HepG2 (cell line): ENCODE measurements at regions not wholly inside any gene's neighbourhood (a gene's known extent, or its start where the extent isn't known, plus 50 kb on each side); places are given as distances from the start of the nearest gene placed in this dataset.

Experiments used
- ATAC-seq: fragments of 200-7000 bp; cut with Tn5 transposase; 3 replicates; pipeline ENCODE4 v1.9.1; 2020; ENCODE audit warnings: mild to moderate bottlenecking, moderate library complexity
- BruUV-seq: library from RNA; stranded (reverse); fragments of 400-500 nt; replicated peaks from 2 replicates; lab custom pipeline; 2021; lab: Mats Ljungman, UMichigan
- CTCF ChIA-PET: fragments of 300-600 bp; formaldehyde crosslinking; extraction: SDS; loops from one replicate; lab custom pipeline; 2021; ENCODE audit warnings: low total read pairs, inconsistent platforms, low intra/inter-chr PET ratio; lab: Yijun Ruan, JAX
- POLR2A ChIA-PET: fragments of 350-600 bp; sonication (Branson Sonifier 250); formaldehyde crosslinking; loops from one replicate; lab custom pipeline; 2020; ENCODE audit warnings: antibody characterized with exemption, inconsistent platforms; lab: Yijun Ruan, JAX
- DNase-seq: peaks from one replicate; pipeline ENCODE4 v3.0.0-alpha.2; 2015; ENCODE audit warnings: low spot score
- FAIRE-seq: peaks from 3 replicates; lab custom pipeline; 2011; peaks lifted over from hg19 to GRCh38; lab: Jason Lieb, UNC
- H2AFZ ChIP-seq: one replicate; pipeline ENCODE4 v1.6.1; 2011; ENCODE audit warnings: low read length, inconsistent platforms
- H3K27ac ChIP-seq: fragments of 300-600 bp; 3 replicates; pipeline ENCODE4 v1.8.0; 2011; ENCODE audit warnings: mixed run types, mild to moderate bottlenecking, mixed read lengths, low read length, inconsistent platforms; ENCODE audit not compliant: insufficient read depth; ENCODE audit errors: extremely low read length
- H3K27me3 ChIP-seq, 2 experiments: fragments of 200-600 bp in 1 of 2; 2 replicates in 1 of 2; 3 replicates in 1 of 2; pipeline versions ENCODE4 v1.6.0 to v1.8.0; 2011; ENCODE audit warnings: low read length in 2 of 2, mild to moderate bottlenecking in 2 of 2, moderate library complexity in 2 of 2, inconsistent platforms in 1 of 2; ENCODE audit not compliant: insufficient read depth in 2 of 2, control insufficient read depth in 1 of 2
- H3K36me3 ChIP-seq, 2 experiments: fragments of 200-600 bp in 1 of 2; replicated peaks in 1 of 2; 2 replicates in 1 of 2; 3 replicates in 1 of 2; pipeline versions ENCODE4 v1.5.1 to v1.8.0; 2011; ENCODE audit warnings: low read length in 2 of 2, inconsistent platforms in 1 of 2; ENCODE audit not compliant: insufficient read depth in 2 of 2, control insufficient read depth in 1 of 2
- H3K4me1 ChIP-seq: 2 replicates; pipeline ENCODE4 v1.5.1; 2012; ENCODE audit warnings: low read length, inconsistent platforms; ENCODE audit not compliant: insufficient read depth
- H3K4me2 ChIP-seq: 2 replicates; pipeline ENCODE4 v1.6.0; 2011; ENCODE audit warnings: low read depth, low read length, inconsistent platforms
- H3K4me3 ChIP-seq, 3 experiments: fragments of 200-600 bp in 1 of 3; sonication (generic), shearing (Covaris generic) in 1 of 3; replicated peaks in 1 of 3; 2 replicates each; pipeline ENCODE4 v1.5.1; 2011 to 2016; ENCODE audit warnings: low read length in 3 of 3, inconsistent platforms in 2 of 3, low read depth in 2 of 3, mild to moderate bottlenecking in 2 of 3, control low read depth in 1 of 3, mixed read lengths in 1 of 3; ENCODE audit not compliant: insufficient read depth in 1 of 3
- H3K79me2 ChIP-seq: one replicate; pipeline ENCODE4 v1.6.1; 2011; ENCODE audit warnings: low read length, inconsistent platforms; ENCODE audit not compliant: insufficient read depth
- H3K9ac ChIP-seq: 2 replicates; pipeline ENCODE4 v1.6.0; 2011; ENCODE audit warnings: mild to moderate bottlenecking, low read depth, low read length, inconsistent platforms; ENCODE audit not compliant: insufficient read depth
- H3K9me3 ChIP-seq: 2 replicates; pipeline ENCODE4 v1.5.1; 2012; ENCODE audit warnings: mild to moderate bottlenecking, low read length
- H4K20me1 ChIP-seq: 2 replicates; pipeline ENCODE4 v1.6.0; 2011; ENCODE audit warnings: inconsistent platforms, mild to moderate bottlenecking, low read length, moderate library complexity; ENCODE audit not compliant: insufficient read depth
- ARID4A ChIP-seq: sonication (generic); formaldehyde crosslinking; IDR thresholded peaks from 2 replicates; pipeline ENCODE4 v1.5.0; 2020; ENCODE audit warnings: mild to moderate bottlenecking, missing genetic modification reagents, borderline replicate concordance
- ATF4 ChIP-seq, 2 experiments: fragments of 450-650 bp in 1 of 2; sonication (generic) in 1 of 2; formaldehyde crosslinking; IDR thresholded peaks; 2 replicates each; pipeline versions ENCODE4 v1.5.0 to v1.8.0; 2020 to 2022; ENCODE audit warnings: mild to moderate bottlenecking in 1 of 2, missing genetic modification reagents in 1 of 2
- CENPX ChIP-seq: sonication (generic); formaldehyde crosslinking; IDR thresholded peaks from 2 replicates; pipeline ENCODE4 v1.9.0; 2021; ENCODE audit warnings: mild to moderate bottlenecking, missing genetic modification reagents, moderate library complexity
- KMT2A ChIP-seq: sonication (generic); formaldehyde crosslinking; IDR thresholded peaks from 2 replicates; pipeline ENCODE4 v1.4.0; 2020; ENCODE audit warnings: missing genetic modification reagents
- MYC ChIP-seq: sonication (generic); formaldehyde crosslinking; IDR thresholded peaks from 2 replicates; pipeline ENCODE4 v1.9.0; 2021; ENCODE audit warnings: missing genetic modification reagents, borderline replicate concordance
- PLRG1 ChIP-seq: fragments of 450-650 bp; conservative IDR thresholded peaks from 2 replicates; pipeline ENCODE4 v1.6.1; 2016
- RFXANK ChIP-seq: IDR thresholded peaks from 2 replicates; pipeline ENCODE4 v1.6.1; 2016
- RXRA ChIP-seq: sonication (generic); formaldehyde crosslinking; IDR thresholded peaks from 2 replicates; pipeline ENCODE4 v1.5.1; 2020; ENCODE audit warnings: missing genetic modification reagents
- SOX5 ChIP-seq: IDR thresholded peaks from 2 replicates; pipeline ENCODE4 v1.6.1; 2016; ENCODE audit warnings: borderline replicate concordance
- SRSF4 ChIP-seq: fragments of 200-400 bp; formaldehyde crosslinking; IDR thresholded peaks from one replicate; pipeline ENCODE4 v1.6.1; 2018; ENCODE audit warnings: mild to moderate bottlenecking, low read depth, low read length, moderate library complexity; ENCODE audit not compliant: poor library complexity, severe bottlenecking
- TCF7L2 ChIP-seq: IDR thresholded peaks from 2 replicates; pipeline ENCODE4 v1.6.1; 2011; ENCODE audit warnings: mild to moderate bottlenecking, low read depth, low read length, moderate library complexity
- YEATS2 ChIP-seq: sonication (generic); formaldehyde crosslinking; IDR thresholded peaks from 2 replicates; pipeline ENCODE4 v1.4.0; 2020; ENCODE audit warnings: missing genetic modification reagents, borderline replicate concordance
- ZFP41 ChIP-seq: sonication (generic); formaldehyde crosslinking; IDR thresholded peaks from 2 replicates; pipeline ENCODE4 v1.4.0; 2020; ENCODE audit warnings: mild to moderate bottlenecking, missing genetic modification reagents, borderline replicate concordance
- ZNF446 ChIP-seq: sonication (generic); formaldehyde crosslinking; IDR thresholded peaks from 2 replicates; pipeline ENCODE4 v1.5.0; 2020; ENCODE audit warnings: mild to moderate bottlenecking, missing genetic modification reagents
- WGBS: methylation state at CpG from one replicate; pipeline ENCODE4 v1.1.6; 2017; ENCODE audit warnings: low lambda C conversion rate; 5-methylcytosine and 5-hydroxymethylcytosine counted together
- in situ Hi-C: cut with HindIII; loops from 2 replicates; pipeline ENCODE4 v1.10.0; 2017; ENCODE audit warnings: low pct_unique_long_range_greater_than_20kb; ENCODE audit not compliant: extremely low pct_ligation_motif_present
- intact Hi-C: fragments of 100-400 bp; cut with micrococcal nuclease; formaldehyde crosslinking; loops from one replicate; pipeline ENCODE4 v1.10.0; 2022; ENCODE audit not compliant: unreplicated experiment

GRCh38 chr3:152976239-152976638, 141.3 kb downstream of the P2RY1 start:
- Histone ChIP-seq H4K20me1 (no peaks in the 10 kb centered on the region), H3K4me1 (no peaks in the 10 kb centered on the region), H3K27ac (no peak overlapping the region), H3K9ac (no peak overlapping the region), H2AFZ (no peak overlapping the region), H3K27me3 (no peaks in the 10 kb centered on the region), H3K4me2 (no peak overlapping the region), H3K9me3 (no peaks in the 10 kb centered on the region), H3K79me2 (no peaks in the 10 kb centered on the region), H3K36me3 (no peaks in the 10 kb centered on the region), H3K4me3 (no peak overlapping the region)
- WGBS: 2% methylated on average over 2 of the region's 2 CpGs
- no peak for DNase-seq
- TF ChIP-seq ZNF446 (CRISPR knock-in tag): no peak
- TF ChIP-seq SRSF4: no peak
- TF ChIP-seq ATF4 (CRISPR knock-in tag; IDR thresholded peaks at IDR 0.05): no peak
- no peak for TF ChIP-seq RFXANK (CRISPR knock-in tag)
- ChIA-PET POLR2A (no interaction called here), CTCF (no interaction called here)
- in situ Hi-C loops (no loop called here), intact Hi-C loops (no loop called here)
- BruUV-seq: no TSS peak
- no peak for FAIRE-seq
- no peak for ATAC-seq

GRCh38 chr3:152977366-152977765, 142.4 kb downstream of the P2RY1 start:
- H3K27ac ChIP-seq: no peak overlapping the region
- no peak overlapping the region for H3K9ac ChIP-seq
- H4K20me1 ChIP-seq: no peaks in the 10 kb centered on the region
- in situ Hi-C loops: no loop called here
- no peaks in the 10 kb centered on the region for H3K27me3 ChIP-seq
- no peaks in the 10 kb centered on the region for H3K4me1 ChIP-seq
- BruUV-seq: no TSS peak
- no peak overlapping the region for H3K4me2 ChIP-seq
- intact Hi-C loops: no loop called here
- H3K36me3 ChIP-seq: no peaks in the 10 kb centered on the region
- no peak for DNase-seq
- TF ChIP-seq RXRA (no peak), CENPX (CRISPR knock-in tag) (no peak), YEATS2 (no peak), ARID4A (CRISPR knock-in tag) (no peak), KMT2A (CRISPR knock-in tag) (no peak), TCF7L2 (no peak), MYC (CRISPR knock-in tag) (no peak), PLRG1 (no peak), ZFP41 (no peak), SOX5 (CRISPR knock-in tag) (no peak)
- ChIA-PET POLR2A (no interaction called here), CTCF (no interaction called here)
- H3K79me2 ChIP-seq: no peaks in the 10 kb centered on the region
- ATAC-seq: no peak
- H3K4me3 ChIP-seq: no peak overlapping the region
- H2AFZ ChIP-seq: no peak overlapping the region
- no peak for FAIRE-seq
- WGBS: 0% methylated on average over 3 of the region's 3 CpGs
- H3K9me3 ChIP-seq: no peaks in the 10 kb centered on the region
